Activated gamma-delta T cell (primary cell): ENCODE measurements at regions not wholly inside any gene's neighbourhood (a gene's known extent, or its start where the extent isn't known, plus 50 kb on each side); places are given as distances from the start of the nearest gene placed in this dataset.

Experiments
- DNase-seq: peaks from one replicate; lab custom pipeline; 2025; lab: John Stamatoyannopoulos, UW

GRCh38 chr2:175560521-175561169, 379.1 kb upstream of the ATP5MC3 start:
- no peak for DNase-seq

DNA sequence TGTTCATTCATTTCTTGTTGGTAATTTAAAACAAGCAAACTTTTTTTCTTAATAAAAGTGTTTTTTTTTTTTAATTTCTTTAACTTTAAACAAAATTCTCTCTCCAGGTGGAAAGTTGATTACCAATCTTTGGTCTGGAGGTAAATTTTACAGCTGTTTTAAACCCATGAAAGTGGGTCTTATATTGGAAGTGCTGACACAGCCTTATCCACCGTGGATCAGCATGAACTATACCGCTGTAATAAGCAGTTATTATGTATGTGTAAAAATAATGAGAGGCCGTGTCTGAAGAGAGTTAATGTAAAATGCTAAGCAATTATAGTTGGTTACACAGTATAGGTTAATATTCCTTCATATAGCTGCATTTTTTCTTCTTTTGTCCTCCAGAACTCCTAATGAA, 378.1 kb upstream of the ATP5MC3 start:
- no peak for DNase-seq

DNA sequence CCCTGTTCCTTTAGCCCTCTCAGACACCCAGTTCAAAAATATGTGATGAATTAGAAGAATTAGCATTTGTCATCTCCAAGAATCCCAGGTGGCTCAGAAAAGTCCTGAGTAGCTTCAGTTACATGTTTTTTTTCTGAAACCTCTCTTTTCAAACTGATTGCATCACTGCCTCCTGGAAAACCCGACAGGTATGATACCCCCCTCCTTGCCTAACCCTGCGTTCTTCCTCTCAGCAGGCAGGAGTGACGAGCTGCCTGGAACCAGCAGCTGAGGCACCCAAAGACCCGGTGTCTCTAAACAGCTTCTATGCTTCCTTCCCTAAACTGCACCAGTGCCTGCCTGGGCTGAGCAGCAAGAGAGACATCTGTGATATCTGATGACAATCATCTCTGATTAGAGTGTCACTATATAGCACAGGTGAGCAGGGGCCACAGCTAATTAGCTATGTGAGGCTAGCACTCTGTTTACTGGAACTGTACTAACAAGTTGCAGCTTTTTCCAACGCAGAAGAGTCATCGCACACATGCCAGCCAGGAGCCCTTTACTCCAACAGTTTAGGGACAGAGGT, 376.4 kb upstream of the ATP5MC3 start:
- DNase-seq = no peak

GRCh38 chr2:175553910-175554309, 372.4 kb upstream of the ATP5MC3 start:
- DNase-seq = no peak

GRCh38 chr2:175552902-175553301, 371.4 kb upstream of the ATP5MC3 start:
- no peak for DNase-seq

GRCh38 chr2:175540421-175540820, 358.9 kb upstream of the ATP5MC3 start:
- DNase-seq = no peak

GRCh38 chr2:175539122-175539521, 357.6 kb upstream of the ATP5MC3 start:
- DNase-seq = no peak

DNA sequence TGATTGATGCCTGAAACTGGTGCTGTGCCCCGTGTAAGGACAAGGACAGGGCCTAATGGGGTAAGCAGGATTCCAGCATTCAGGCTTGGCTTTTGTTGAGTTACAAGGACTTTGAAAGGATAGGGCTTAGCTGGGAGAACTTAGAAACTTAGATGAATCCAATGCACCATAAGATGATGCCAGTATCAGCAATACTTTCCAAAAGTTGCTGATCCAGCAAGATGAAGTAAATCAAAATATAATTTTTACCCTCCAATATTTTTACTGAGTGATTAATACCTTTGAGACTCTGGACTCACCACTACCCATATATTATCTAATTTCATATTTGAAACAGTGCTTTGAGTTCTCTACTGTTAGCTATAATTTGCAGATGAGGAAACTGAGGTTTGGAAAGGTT, 354.5 kb upstream of the ATP5MC3 start:
- DNase-seq = no peak

DNA sequence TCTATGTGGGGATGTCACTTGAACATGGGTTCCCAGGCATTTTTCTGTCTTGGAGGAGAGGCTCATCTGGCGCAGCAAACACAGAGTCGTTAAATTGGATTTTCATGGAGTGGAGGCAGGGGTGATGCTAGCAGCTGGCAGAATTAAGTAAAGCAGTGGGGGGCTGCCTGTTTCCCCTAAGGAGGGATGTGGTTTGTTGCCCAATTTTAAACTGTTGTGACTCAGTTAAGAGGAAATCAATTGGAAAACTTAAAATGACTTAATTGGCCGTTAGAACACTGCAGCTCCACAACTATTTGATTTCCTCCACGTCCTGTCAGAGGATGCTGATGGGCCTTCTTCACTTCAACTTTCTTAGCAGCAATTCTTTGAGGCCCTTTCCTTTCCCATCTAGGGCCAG, 354.1 kb upstream of the ATP5MC3 start:
- DNase-seq = no peak

DNA sequence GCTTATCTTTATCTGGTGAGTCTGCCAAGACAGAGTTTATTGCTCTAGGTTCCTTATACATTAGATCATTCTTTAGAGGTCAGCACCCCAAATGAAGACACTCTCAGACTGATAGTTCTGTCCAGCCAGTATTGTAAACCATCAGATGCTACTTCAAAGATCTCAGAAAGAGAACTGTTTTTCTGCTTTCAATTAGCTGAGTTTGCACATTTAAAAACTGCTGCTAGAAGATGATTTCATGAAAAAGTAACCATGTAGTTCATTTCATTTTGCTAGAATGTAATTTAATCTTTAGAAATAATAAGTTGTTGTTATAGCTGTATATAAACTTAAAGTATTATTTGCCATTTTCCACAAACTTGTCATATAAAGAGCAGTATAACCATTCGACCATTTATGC, 344.5 kb upstream of the ATP5MC3 start:
- DNase-seq = no peak

- no peak for DNase-seq
Measured at GRCh38 chr2:175523001-175523400, 341.5 kb upstream of the ATP5MC3 start.

DNA sequence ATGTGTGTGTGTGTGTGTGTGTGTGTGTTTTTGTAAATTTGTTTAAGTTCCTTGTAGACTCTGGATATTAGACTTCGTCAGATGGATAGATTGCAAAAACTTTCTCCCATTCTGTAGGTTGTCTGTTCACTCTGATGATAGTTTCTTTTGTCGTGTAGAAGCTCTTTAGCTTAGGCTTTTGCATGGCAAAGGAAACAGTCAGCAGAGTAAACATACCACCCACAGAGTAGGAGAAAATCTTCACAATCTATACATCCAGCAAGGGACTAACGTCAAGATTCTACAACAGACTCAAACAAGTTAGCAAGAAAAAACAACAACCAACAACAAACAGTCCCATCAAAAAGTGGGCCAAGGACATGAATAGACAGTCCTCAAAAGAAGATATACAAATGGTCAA, 336.7 kb upstream of the ATP5MC3 start:
- no peak for DNase-seq

- DNase-seq = no peak
Measured at GRCh38 chr2:175516555-175516954, 335.0 kb upstream of the ATP5MC3 start.

- no peak for DNase-seq
Measured at GRCh38 chr2:175500255-175500654, 318.7 kb upstream of the ATP5MC3 start.

DNA sequence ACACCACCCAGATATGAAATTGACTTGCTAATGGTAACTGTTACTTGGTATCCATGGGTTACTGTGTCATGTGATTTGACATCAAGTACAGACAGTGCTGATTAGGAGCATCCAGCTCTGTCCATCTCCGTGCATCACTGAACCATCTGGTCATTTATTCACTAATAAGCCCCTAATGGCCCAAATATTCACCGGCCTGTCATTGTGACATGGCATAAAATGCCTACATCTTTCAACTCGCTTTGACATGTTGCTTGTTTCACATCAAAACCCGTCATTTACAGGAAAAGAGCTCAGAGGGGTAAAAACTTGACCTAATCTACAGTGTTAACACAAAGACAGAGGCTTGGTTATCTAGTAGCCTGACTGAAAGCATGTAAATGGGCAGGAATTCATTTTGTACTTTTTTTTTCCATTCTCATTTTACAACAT, 308.9 kb upstream of the ATP5MC3 start:
- no peak for DNase-seq

- no peak for DNase-seq
Measured at GRCh38 chr2:175478096-175478768, 296.7 kb upstream of the ATP5MC3 start.

DNA sequence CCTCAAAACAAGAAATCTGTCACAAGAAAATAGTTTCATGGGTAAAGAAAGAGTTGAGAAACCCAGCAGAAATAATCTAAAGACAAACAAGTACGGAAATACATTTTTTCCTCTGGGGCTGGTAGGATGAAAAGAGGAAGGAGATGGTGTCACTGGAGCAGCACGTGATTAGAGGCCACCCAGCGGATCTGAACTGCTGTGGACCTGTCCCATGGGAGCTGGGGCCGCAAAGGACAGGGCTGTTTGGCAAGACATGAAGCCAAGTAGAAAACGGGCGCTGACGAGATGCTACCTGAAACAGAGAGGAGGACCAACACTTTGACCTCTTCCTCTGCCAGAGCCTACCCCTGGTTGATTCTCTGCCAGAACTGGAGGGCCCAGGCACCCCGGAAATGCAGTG, 295.4 kb upstream of the ATP5MC3 start:
- DNase-seq = no peak

GRCh38 chr2:175476374-175476773, 294.9 kb upstream of the ATP5MC3 start:
- no peak for DNase-seq

- no peak for DNase-seq
Measured at GRCh38 chr2:175475130-175475529, 293.6 kb upstream of the ATP5MC3 start.

- no peak for DNase-seq
Measured at GRCh38 chr2:175468431-175469098, 287.1 kb upstream of the ATP5MC3 start.

- no peak for DNase-seq
Measured at GRCh38 chr2:175465101-175465500, 283.6 kb upstream of the ATP5MC3 start.

GRCh38 chr2:175464311-175464670, 282.8 kb upstream of the ATP5MC3 start:
- DNase-seq = no peak
